CD4-positive, alpha-beta T cell treated with Interleukin-1 beta for 1 hour (primary cell): ENCODE measurements at regions not wholly inside any gene's neighbourhood (a gene's known extent, or its start where the extent isn't known, plus 50 kb on each side); places are given as distances from the start of the nearest gene placed in this dataset.
"Not testable (repeated sequence)": the region's sequence is repeated elsewhere in the genome, so short reads cannot be mapped to it uniquely, and the experiment has no call there.

Experiments
- DNase-seq, 2 donors: peaks; one replicate each; pipeline ENCODE4 v3.0.0-alpha.2; 2020 to 2022

DNA sequence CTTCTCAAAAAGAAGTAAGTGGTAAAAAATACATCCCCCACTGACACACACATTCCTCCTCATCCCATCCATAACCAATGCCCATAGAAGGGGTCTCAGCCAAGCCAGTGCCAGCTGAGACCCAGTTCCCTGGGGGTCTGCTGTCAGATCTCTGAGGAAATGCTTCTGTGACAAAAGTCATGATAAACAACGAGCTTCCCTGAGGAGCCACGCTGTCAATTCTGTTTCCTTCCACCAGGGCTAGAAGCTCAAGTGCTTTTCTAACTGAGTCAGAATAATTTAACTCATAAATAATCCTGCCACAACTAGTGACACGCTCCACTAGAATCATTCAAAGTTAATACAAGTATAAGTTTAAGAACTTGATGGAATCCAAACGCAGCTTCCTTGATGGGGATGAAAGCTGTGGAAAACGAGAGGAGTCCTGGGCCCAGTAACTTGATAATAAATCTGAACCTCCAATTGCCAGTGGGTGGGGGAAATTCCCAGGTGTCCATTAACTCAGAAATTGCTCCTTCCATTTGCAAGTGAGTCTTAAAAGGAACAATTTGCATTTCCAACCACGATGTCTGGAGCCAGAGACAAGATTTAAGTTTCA, 348.7 kb upstream of the LMCD1 start:
- DNase-seq = no peak

- DNase-seq = no peak
Measured at GRCh38 chr3:8153800-8154199, 347.8 kb upstream of the LMCD1 start.

GRCh38 chr3:8154617-8155016, 347.0 kb upstream of the LMCD1 start:
- DNase-seq = no peak

GRCh38 chr3:8156138-8156537, 345.5 kb upstream of the LMCD1 start:
- no peak for DNase-seq

GRCh38 chr3:8156831-8157230, 344.8 kb upstream of the LMCD1 start:
- DNase-seq = no peak

DNA sequence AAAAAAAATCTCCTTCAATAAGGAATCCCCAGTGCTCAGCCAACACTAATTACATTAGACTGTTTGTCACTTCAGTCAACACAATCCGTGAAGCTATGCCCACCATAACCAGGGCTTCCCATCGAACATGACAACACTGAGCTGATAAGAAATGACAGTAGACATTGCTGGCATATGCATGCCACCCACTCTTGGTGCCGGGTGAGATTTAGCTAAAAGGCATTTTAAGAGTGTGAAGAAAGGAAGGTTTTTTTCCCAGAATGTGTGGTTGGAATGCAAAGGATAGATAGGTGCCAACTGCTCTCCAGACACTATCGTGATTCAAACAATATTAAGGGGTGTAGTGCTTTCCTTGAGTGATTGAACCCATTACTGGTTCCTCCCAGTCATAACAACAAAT, 344.0 kb upstream of the LMCD1 start:
- DNase-seq = no peak

DNA sequence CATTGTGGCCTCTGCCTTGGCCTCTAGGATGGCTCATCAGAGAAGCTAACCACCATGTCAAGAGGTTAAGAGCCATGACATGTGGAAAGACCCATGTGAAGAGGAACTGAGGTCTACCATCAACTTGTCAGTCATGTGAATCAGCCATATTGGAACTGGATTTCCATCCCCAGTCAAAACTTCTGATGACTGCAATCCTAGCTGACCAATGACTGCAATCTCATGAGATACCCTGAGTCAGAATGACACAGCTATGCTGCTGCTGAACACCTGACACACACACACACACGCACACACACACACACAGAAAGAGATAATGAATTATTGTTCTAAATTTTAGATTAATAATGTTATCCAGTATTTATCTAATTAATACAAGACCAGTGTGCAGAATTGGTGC, 337.5 kb upstream of the LMCD1 start:
- no peak for DNase-seq

GRCh38 chr3:8166014-8166413, 335.6 kb upstream of the LMCD1 start:
- no peak for DNase-seq

- DNase-seq = no peak
Measured at GRCh38 chr3:8170971-8171508, 330.6 kb upstream of the LMCD1 start.

- DNase-seq = no peak
Measured at GRCh38 chr3:8173892-8174291, 327.7 kb upstream of the LMCD1 start.

GRCh38 chr3:8176759-8177483, 324.7 kb upstream of the LMCD1 start:
- DNase-seq = not testable (repeated sequence)

- DNase-seq = not testable (repeated sequence)
Measured at GRCh38 chr3:8178516-8178915, 323.1 kb upstream of the LMCD1 start.

DNA sequence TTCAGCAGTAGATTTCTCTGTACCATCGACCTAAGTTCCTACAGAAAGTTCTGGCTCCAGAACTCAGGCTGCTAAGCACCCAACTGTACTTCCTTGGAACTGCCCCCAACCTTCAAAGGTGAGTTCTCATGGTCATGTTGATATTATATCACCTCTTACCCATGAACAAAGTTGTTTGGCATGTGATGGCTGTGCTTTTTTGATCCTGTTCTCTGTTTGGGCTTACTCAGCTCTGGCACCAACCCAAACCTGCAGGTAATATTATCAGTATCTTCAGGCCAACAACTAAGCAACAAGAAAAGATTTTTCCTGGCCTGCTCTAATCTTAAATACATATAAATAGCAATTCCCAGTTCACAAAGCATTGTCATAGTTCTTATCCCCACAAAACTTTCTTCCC, 318.7 kb upstream of the LMCD1 start:
- no peak for DNase-seq

- no peak for DNase-seq
Measured at GRCh38 chr3:8183627-8184026, 318.0 kb upstream of the LMCD1 start.

- DNase-seq = no peak
Measured at GRCh38 chr3:8186213-8186612, 315.4 kb upstream of the LMCD1 start.

DNA sequence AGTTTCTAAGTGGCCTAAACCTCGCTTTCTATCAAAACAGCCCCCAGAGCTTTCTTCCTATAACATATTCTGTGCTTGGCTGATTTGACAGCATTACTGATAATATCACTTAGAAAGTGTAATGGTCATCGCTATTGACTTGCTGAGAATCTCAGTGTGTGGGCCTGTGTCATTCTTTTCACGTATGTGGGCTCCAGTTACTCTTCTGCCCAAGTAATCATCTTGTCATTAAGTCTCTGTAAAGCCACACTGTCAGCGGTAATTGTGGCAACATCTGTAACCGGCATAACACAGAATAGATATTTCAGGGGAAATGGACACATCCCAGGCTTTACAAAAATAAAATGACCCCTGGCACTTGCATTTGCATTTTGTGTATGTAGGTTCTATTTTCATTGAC, 313.6 kb upstream of the LMCD1 start:
- no peak for DNase-seq

DNA sequence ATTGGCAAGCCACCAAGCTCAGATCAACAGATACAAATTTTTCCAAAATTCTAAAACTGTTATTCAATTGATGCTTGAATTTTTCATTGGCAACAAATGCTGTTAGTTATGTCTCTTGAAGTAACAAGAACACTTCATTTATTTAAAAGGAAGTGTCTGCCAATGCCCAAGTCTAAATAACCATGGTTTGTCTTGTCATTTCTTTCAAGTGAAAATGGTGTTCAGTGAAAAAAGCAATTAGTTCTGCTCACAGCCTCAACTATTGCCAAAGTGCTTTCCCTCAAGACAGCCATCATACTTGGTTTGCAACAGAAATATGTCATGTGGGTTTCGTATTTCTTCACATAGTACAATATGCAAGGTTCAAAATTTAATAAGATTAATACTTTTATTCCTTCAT, 312.6 kb upstream of the LMCD1 start:
- DNase-seq = no peak

DNA sequence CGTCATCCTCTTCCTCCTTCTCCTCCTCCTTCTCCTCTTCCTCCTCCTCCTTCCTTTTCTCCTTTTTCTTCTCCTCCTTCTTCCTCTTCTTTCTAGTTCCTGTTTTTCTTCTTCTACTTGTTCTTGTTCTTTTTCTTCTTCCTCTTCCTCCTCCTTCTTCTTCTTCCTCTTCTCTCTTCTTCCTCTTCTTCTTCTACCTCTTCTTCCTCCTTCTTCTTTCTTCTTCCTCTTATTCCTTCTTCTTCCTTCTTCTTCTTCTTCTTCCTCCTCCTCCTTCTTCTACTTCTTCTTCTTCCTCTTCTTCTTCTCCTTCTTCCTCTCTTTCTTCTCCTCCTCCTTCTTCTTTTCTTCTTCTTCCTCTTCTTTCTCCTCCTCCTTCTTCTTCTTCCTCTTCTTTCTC, 310.2 kb upstream of the LMCD1 start:
- DNase-seq = no peak

DNA sequence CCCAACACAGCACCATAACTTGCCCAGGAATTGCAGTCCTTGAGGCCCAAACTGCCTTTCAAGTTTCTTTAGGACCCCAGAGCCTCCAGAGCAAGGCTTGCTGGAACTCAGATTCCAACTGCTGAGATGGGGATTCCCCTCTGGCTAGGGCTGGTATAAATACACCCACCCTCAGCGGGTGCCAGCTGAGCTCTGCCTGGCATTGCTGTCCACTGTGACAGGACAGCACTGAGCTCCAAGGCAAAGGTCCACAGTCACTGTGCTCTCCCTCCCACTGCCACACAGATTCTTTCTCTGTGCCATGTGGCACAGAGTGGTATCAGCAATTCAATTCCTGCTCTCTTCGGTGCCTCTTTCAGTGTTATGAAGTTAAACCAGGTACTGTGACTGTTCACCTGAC, 304.2 kb upstream of the LMCD1 start:
- no peak for DNase-seq

DNA sequence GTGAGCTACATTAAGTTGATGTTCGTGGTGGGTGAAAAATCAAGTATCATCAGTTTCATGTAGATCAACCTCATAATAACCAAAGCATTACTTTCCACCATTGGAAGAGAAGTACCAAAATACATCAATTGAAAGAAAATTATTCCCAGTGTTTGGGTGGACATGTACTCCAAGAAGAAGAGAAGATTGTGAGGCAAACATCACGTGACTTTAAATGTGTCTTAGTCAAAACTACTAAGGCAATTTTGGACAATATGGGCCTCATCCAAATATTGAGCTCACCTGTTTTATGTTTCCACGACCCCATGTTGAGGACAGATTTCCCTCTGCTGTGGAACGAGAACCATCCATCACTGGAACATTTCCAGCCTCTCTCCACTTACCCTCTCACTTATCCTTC, 303.0 kb upstream of the LMCD1 start:
- no peak for DNase-seq

GRCh38 chr3:8200996-8201395, 300.6 kb upstream of the LMCD1 start:
- no peak for DNase-seq

- DNase-seq = no peak
Measured at GRCh38 chr3:8201886-8202285, 299.7 kb upstream of the LMCD1 start.

- no peak for DNase-seq
Measured at GRCh38 chr3:8204331-8204730, 297.3 kb upstream of the LMCD1 start.

- DNase-seq = no peak
Measured at GRCh38 chr3:8204853-8205650, 296.6 kb upstream of the LMCD1 start.
